NCI-H1930 (cell line): ENCODE measurements at regions not wholly inside any gene's neighbourhood (a gene's known extent, or its start where the extent isn't known, plus 50 kb on each side); places are given as distances from the start of the nearest gene placed in this dataset.

Experiments
- DNase-seq, 2 experiments: peaks; one replicate each; lab custom pipeline; 2025; lab: John Stamatoyannopoulos, UW

GRCh38 chr1:5465281-5465711, 526.9 kb downstream of the NPHP4 start:
- DNase-seq = no peak

- no peak for DNase-seq
These were observed 527.9 kb downstream of the NPHP4 start for GRCh38 chr1:5464366-5464765.

GRCh38 chr1:5460974-5461373, 531.3 kb downstream of the NPHP4 start:
- no peak for DNase-seq

- no peak for DNase-seq
These were observed 532.2 kb downstream of the NPHP4 start for GRCh38 chr1:5459839-5460610.

GRCh38 chr1:5458248-5458647, 534.0 kb downstream of the NPHP4 start:
- no peak for DNase-seq

GRCh38 chr1:5456090-5456811, 536.0 kb downstream of the NPHP4 start:
- DNase-seq = no peak

- no peak for DNase-seq
These were observed 536.6 kb downstream of the NPHP4 start for GRCh38 chr1:5455651-5456050.

GRCh38 chr1:5455056-5455455, 537.2 kb downstream of the NPHP4 start:
- DNase-seq = no peak

- DNase-seq = no peak
These were observed 538.9 kb downstream of the NPHP4 start for GRCh38 chr1:5453347-5453746.

GRCh38 chr1:5451671-5452070, 540.6 kb downstream of the NPHP4 start:
- DNase-seq = no peak

GRCh38 chr1:5448486-5448885, 543.7 kb downstream of the NPHP4 start:
- DNase-seq = no peak

- no peak for DNase-seq
These were observed 544.7 kb downstream of the NPHP4 start for GRCh38 chr1:5447503-5447960.

- DNase-seq = no peak
These were observed 547.8 kb downstream of the NPHP4 start for GRCh38 chr1:5444396-5444795.

- no peak for DNase-seq
These were observed 555.4 kb downstream of the NPHP4 start for GRCh38 chr1:5436808-5437207.

GRCh38 chr1:5435414-5435813, 556.8 kb downstream of the NPHP4 start:
- DNase-seq = no peak

GRCh38 chr1:5432436-5432835, 559.8 kb downstream of the NPHP4 start:
- no peak for DNase-seq

GRCh38 chr1:5430911-5431697, 561.1 kb downstream of the NPHP4 start:
- DNase-seq = no peak

- DNase-seq = no peak
These were observed 562.1 kb downstream of the NPHP4 start for GRCh38 chr1:5430136-5430535.

GRCh38 chr1:5428351-5428750, 563.9 kb downstream of the NPHP4 start:
- no peak for DNase-seq

GRCh38 chr1:5427026-5427613, 565.1 kb downstream of the NPHP4 start:
- DNase-seq = no peak

GRCh38 chr1:5424802-5425703, 567.2 kb downstream of the NPHP4 start:
- no peak for DNase-seq
